GM18507 (cell line): ENCODE measurements at regions not wholly inside any gene's neighbourhood (a gene's known extent, or its start where the extent isn't known, plus 50 kb on each side); places are given as distances from the start of the nearest gene placed in this dataset.

ENCODE experiments used
- DNase-seq: peaks from one replicate; pipeline ENCODE4 v3.0.0; 2011; ENCODE audit warnings: low read depth; ENCODE audit not compliant: insufficient read length; ENCODE audit errors: extremely low spot score
- FAIRE-seq: peaks from 2 replicates; lab custom pipeline; 2011; peaks lifted over from hg19 to GRCh38; lab: Jason Lieb, UNC

GRCh38 chr10:128275388-128276177 lies 149.4 kb upstream of the MKI67 start:
- DNase-seq (no peak), FAIRE-seq (no peak)

- DNase-seq (no peak), FAIRE-seq (no peak)
Measured at GRCh38 chr10:128277267-128277840, 151.1 kb upstream of the MKI67 start.

- no peak for DNase-seq
- FAIRE-seq: no peak
Measured at GRCh38 chr10:128278362-128278761, 152.1 kb upstream of the MKI67 start.

- FAIRE-seq (no peak), DNase-seq (no peak)
Measured at GRCh38 chr10:128280271-128280670, 154.0 kb upstream of the MKI67 start.

GRCh38 chr10:128281343-128281742 lies 155.1 kb upstream of the MKI67 start:
- DNase-seq (no peak), FAIRE-seq (no peak)

- FAIRE-seq (no peak), DNase-seq (no peak)
Measured at GRCh38 chr10:128281861-128282260, 155.6 kb upstream of the MKI67 start.

- FAIRE-seq (no peak), DNase-seq (no peak)
Measured at GRCh38 chr10:128286141-128286761, 160.0 kb upstream of the MKI67 start.

- DNase-seq: no peak
- FAIRE-seq: no peak
Measured at GRCh38 chr10:128286762-128287500, 160.7 kb upstream of the MKI67 start.

GRCh38 chr10:128287921-128288320 lies 161.7 kb upstream of the MKI67 start:
- DNase-seq (no peak), FAIRE-seq (no peak)

GRCh38 chr10:128289621-128290020 lies 163.4 kb upstream of the MKI67 start:
- FAIRE-seq: no peak

GRCh38 chr10:128295003-128295402 lies 168.8 kb upstream of the MKI67 start:
- no peak for DNase-seq
- FAIRE-seq: no peak

More at GRCh38 chr10:128289621-128290020, 163.4 kb upstream of the MKI67 start:
- no peak for DNase-seq

- no peak for DNase-seq
- no peak for FAIRE-seq
Measured at GRCh38 chr10:128296253-128297007, 170.2 kb upstream of the MKI67 start.

- no peak for FAIRE-seq
- no peak for DNase-seq
Measured at GRCh38 chr10:128297709-128298378, 171.6 kb upstream of the MKI67 start.

GRCh38 chr10:128298587-128298986 lies 172.4 kb upstream of the MKI67 start:
- FAIRE-seq (no peak), DNase-seq (no peak)

GRCh38 chr10:128300290-128300824 lies 174.1 kb upstream of the MKI67 start:
- FAIRE-seq (no peak), DNase-seq (no peak)

GRCh38 chr10:128301051-128301450 lies 174.8 kb upstream of the MKI67 start:
- no peak for DNase-seq
- FAIRE-seq: no peak

- DNase-seq (no peak), FAIRE-seq (no peak)
Measured at GRCh38 chr10:128302808-128303207, 176.6 kb upstream of the MKI67 start.

GRCh38 chr10:128304271-128304670 lies 178.0 kb upstream of the MKI67 start:
- no peak for DNase-seq
- FAIRE-seq: no peak
